H9 (cell line): ENCODE measurements at regions not wholly inside any gene's neighbourhood (a gene's known extent, or its start where the extent isn't known, plus 50 kb on each side); places are given as distances from the start of the nearest gene placed in this dataset.
"Not testable (repeated sequence)": the region's sequence is repeated elsewhere in the genome, so short reads cannot be mapped to it uniquely, and the experiment has no call there.

Source experiments
- DNase-seq: peaks from one replicate; pipeline ENCODE4 v3.0.0-alpha.2; 2017
- H2AFZ ChIP-seq: one replicate; pipeline ENCODE4 v1.6.1; 2013; ENCODE audit warnings: mild to moderate bottlenecking, low read length, control low read depth, moderate library complexity
- H2AK5ac ChIP-seq: 2 replicates; pipeline ENCODE4 v1.6.1; 2013; ENCODE audit warnings: low read length, control low read depth, mixed read lengths; ENCODE audit not compliant: insufficient read length
- H2BK120ac ChIP-seq: one replicate; pipeline ENCODE4 v1.6.1; 2013; ENCODE audit warnings: low read depth, mild to moderate bottlenecking, low read length, control low read depth, inconsistent platforms; ENCODE audit not compliant: poor library complexity, severe bottlenecking
- H2BK12ac ChIP-seq: 2 replicates; pipeline ENCODE4 v1.6.1; 2013; ENCODE audit warnings: low read length, control low read depth, mixed read lengths, low read depth; ENCODE audit not compliant: insufficient read length
- H2BK15ac ChIP-seq: 2 replicates; pipeline ENCODE4 v1.6.1; 2013; ENCODE audit warnings: low read depth, low read length, control low read depth
- H2BK20ac ChIP-seq: one replicate; pipeline ENCODE4 v1.6.1; 2013; ENCODE audit warnings: low read depth, mild to moderate bottlenecking, low read length, control low read depth, inconsistent platforms; ENCODE audit not compliant: poor library complexity, severe bottlenecking
- H2BK5ac ChIP-seq: 2 replicates; pipeline ENCODE4 v1.6.1; 2013; ENCODE audit warnings: low read length, control low read depth, mixed read lengths; ENCODE audit not compliant: insufficient read length
- H3K14ac ChIP-seq: 2 replicates; pipeline ENCODE4 v1.6.1; 2013; ENCODE audit warnings: low read length, control low read depth; ENCODE audit not compliant: insufficient read depth
- H3K18ac ChIP-seq: 2 replicates; pipeline ENCODE4 v1.6.1; 2013; ENCODE audit warnings: low read depth, mild to moderate bottlenecking, mixed read lengths, low read length, control low read depth; ENCODE audit not compliant: insufficient read length
- H3K23ac ChIP-seq: 2 replicates; pipeline ENCODE4 v1.6.1; 2013; ENCODE audit warnings: low read length, control low read depth, mixed read lengths, low read depth; ENCODE audit not compliant: insufficient read length
- H3K23me2 ChIP-seq: 2 replicates; pipeline ENCODE4 v1.6.1; 2013; ENCODE audit warnings: low read depth, mild to moderate bottlenecking, mixed read lengths, low read length, control low read depth; ENCODE audit not compliant: insufficient read length, poor library complexity, severe bottlenecking
- H3K27ac ChIP-seq: 2 replicates; pipeline ENCODE4 v1.5.1; 2013; ENCODE audit warnings: low read length, control low read depth, mixed read lengths, low read depth; ENCODE audit not compliant: insufficient read length
- H3K27me3 ChIP-seq: 2 replicates; pipeline ENCODE4 v1.6.1; 2013; ENCODE audit warnings: low read length, control low read depth, inconsistent platforms; ENCODE audit not compliant: insufficient read depth
- H3K4ac ChIP-seq: 2 replicates; pipeline ENCODE4 v1.6.1; 2013; ENCODE audit warnings: low read depth, mild to moderate bottlenecking, control low read depth, inconsistent platforms, low read length, moderate library complexity
- H3K4me1 ChIP-seq: 2 replicates; pipeline ENCODE4 v1.6.1; 2013; ENCODE audit warnings: low read length, control low read depth, inconsistent platforms; ENCODE audit not compliant: insufficient read depth
- H3K4me2 ChIP-seq: 2 replicates; pipeline ENCODE4 v1.6.1; 2013; ENCODE audit warnings: low read length, control low read depth, mixed read lengths; ENCODE audit not compliant: insufficient read length, insufficient read depth
- H3K56ac ChIP-seq: 2 replicates; pipeline ENCODE4 v1.6.1; 2013; ENCODE audit warnings: low read depth, mild to moderate bottlenecking, mixed read lengths, low read length, control low read depth; ENCODE audit not compliant: insufficient read length
- H3K79me1 ChIP-seq: 2 replicates; pipeline ENCODE4 v1.6.1; 2013; ENCODE audit warnings: low read depth, mild to moderate bottlenecking, moderate library complexity, low read length, control low read depth, inconsistent platforms; ENCODE audit not compliant: insufficient read depth, poor library complexity, severe bottlenecking
- H3K79me2 ChIP-seq: 2 replicates; pipeline ENCODE4 v1.6.1; 2013; ENCODE audit warnings: low read length, control low read depth, inconsistent platforms; ENCODE audit not compliant: insufficient read depth
- H3K9ac ChIP-seq: 2 replicates; pipeline ENCODE4 v1.6.1; 2013; ENCODE audit warnings: low read length, control low read depth, mixed read lengths; ENCODE audit not compliant: insufficient read length; ENCODE audit errors: extremely low read depth
- H3K9me3 ChIP-seq: one replicate; pipeline ENCODE4 v1.6.1; 2013; ENCODE audit warnings: low read depth, low read length, inconsistent platforms; ENCODE audit not compliant: control insufficient read depth
- H3T11ph ChIP-seq: one replicate; pipeline ENCODE4 v1.6.1; 2013; ENCODE audit warnings: mild to moderate bottlenecking, low read length, control low read depth, inconsistent platforms
- H4K20me1 ChIP-seq: one replicate; pipeline ENCODE4 v1.6.1; 2013; ENCODE audit not compliant: control insufficient read depth, insufficient read length, insufficient read depth
- H4K5ac ChIP-seq: 2 replicates; pipeline ENCODE4 v1.6.1; 2013; ENCODE audit warnings: low read depth, mild to moderate bottlenecking, mixed read lengths, low read length, control low read depth; ENCODE audit not compliant: insufficient read length
- H4K8ac ChIP-seq: replicated peaks from 2 replicates; pipeline ENCODE4 v1.6.1; 2013; ENCODE audit warnings: low read length, control low read depth, mixed read lengths, low read depth; ENCODE audit not compliant: insufficient read length
- H4K91ac ChIP-seq: 2 replicates; pipeline ENCODE4 v1.6.1; 2013; ENCODE audit warnings: low read depth, mild to moderate bottlenecking, moderate library complexity, mixed read lengths, low read length, control low read depth; ENCODE audit not compliant: insufficient read length
- H3K27ac Mint-ChIP-seq, 3 experiments: 2 replicates in 2 of 3; 3 replicates in 1 of 3; pipeline ENCODE4 v1.8.0; 2020 to 2021; ENCODE audit warnings: mixed read lengths in 3 of 3, mild to moderate bottlenecking in 1 of 3, moderate library complexity in 1 of 3
- H3K27me3 Mint-ChIP-seq: 2 replicates; pipeline ENCODE4 v1.8.0; 2021; ENCODE audit warnings: low read depth, mild to moderate bottlenecking, moderate library complexity, mixed read lengths
- H3K36me3 Mint-ChIP-seq, 3 experiments: 2 replicates in 2 of 3; 3 replicates in 1 of 3; pipeline ENCODE4 v1.8.0; 2020 to 2021; ENCODE audit warnings: low read depth in 3 of 3, mixed read lengths in 3 of 3; ENCODE audit not compliant: insufficient read depth in 1 of 3
- H3K4me1 Mint-ChIP-seq, 2 experiments: 2 replicates each; pipeline ENCODE4 v1.8.0; 2020; ENCODE audit warnings: mixed read lengths in 2 of 2
- H3K4me3 Mint-ChIP-seq, 2 experiments: 2 replicates in 1 of 2; 3 replicates in 1 of 2; pipeline ENCODE4 v1.8.0; 2020 to 2021; ENCODE audit warnings: mild to moderate bottlenecking in 2 of 2, mixed read lengths in 2 of 2, moderate library complexity in 1 of 2
- H3K9me3 Mint-ChIP-seq, 2 experiments: 2 replicates in 1 of 2; 3 replicates in 1 of 2; pipeline ENCODE4 v1.8.0; 2020; ENCODE audit warnings: mild to moderate bottlenecking in 2 of 2, mixed read lengths in 2 of 2, moderate library complexity in 1 of 2
- WGBS: extraction: QIAGEN DNeasy Blood & Tissue Kit; methylation state at CpG from one replicate; pipeline ENCODE4 v1.1.7; 2013; ENCODE audit warnings: missing lambda C conversion rate, low lambda C conversion rate, mixed read lengths; ENCODE audit not compliant: insufficient read length; ENCODE audit errors: extremely low coverage; 5-methylcytosine and 5-hydroxymethylcytosine counted together

DNA sequence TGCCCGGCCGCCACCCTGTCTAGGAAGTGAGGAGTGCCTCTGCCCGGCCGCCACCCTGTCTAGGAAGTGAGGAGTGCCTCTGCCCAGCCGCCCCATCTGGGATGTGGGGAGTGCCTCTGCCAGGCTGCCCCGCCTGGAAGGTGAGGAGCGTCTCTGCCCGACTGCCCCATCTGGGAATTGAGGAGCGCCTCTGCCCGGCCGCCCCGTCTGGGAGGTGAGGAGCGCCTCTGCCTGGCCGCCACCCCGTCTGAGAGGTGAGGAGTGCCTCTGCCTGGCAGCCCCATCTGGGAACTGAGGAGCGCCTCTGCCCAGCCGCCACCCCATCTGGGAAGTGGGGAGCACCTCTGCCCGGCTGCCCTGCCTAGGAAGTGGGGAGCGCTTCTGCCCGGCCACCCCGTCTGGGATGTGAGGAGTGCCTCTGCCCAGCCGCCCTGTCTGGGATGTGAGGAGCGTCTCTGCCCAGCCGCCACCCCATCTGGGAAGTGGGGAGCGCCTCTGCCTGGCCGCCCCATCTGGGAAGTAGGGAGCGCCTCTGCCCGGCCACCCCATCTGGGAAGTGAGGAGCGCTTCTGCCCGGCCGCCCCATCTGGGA, 91.1 kb upstream of the ZNF519 start:
- H4K5ac ChIP-seq, H3K79me2 ChIP-seq, H3K4me1 Mint-ChIP-seq, H2AFZ ChIP-seq, H3K27ac ChIP-seq, H3K4ac ChIP-seq, H2BK120ac ChIP-seq, H3K14ac ChIP-seq, H4K91ac ChIP-seq, H3K4me2 ChIP-seq, H3K4me1 ChIP-seq, H3K4me3 Mint-ChIP-seq, H2BK12ac ChIP-seq, H3K23ac ChIP-seq, H3K27me3 ChIP-seq, H4K8ac ChIP-seq, H3K9ac ChIP-seq, H3K23me2 ChIP-seq, H3T11ph ChIP-seq, H2AK5ac ChIP-seq, H3K79me1 ChIP-seq, H3K56ac ChIP-seq, H3K18ac ChIP-seq, H3K27me3 Mint-ChIP-seq, DNase-seq, H4K20me1 ChIP-seq, H2BK15ac ChIP-seq, H2BK5ac ChIP-seq, H3K9me3 ChIP-seq, H3K27ac Mint-ChIP-seq, H2BK20ac ChIP-seq: not testable (repeated sequence)
- Mint-ChIP-seq H3K36me3 (peaks cover 0 to 16% (median 12%) of the 10 kb centered on the region in 3 experiments; a peak in 6 of 7 replicates), H3K9me3 (peaks cover 48 to 64% of the 10 kb centered on the region in 2 experiments)
- WGBS = no CpG with 5 or more reads among the region's 31 CpGs

DNA sequence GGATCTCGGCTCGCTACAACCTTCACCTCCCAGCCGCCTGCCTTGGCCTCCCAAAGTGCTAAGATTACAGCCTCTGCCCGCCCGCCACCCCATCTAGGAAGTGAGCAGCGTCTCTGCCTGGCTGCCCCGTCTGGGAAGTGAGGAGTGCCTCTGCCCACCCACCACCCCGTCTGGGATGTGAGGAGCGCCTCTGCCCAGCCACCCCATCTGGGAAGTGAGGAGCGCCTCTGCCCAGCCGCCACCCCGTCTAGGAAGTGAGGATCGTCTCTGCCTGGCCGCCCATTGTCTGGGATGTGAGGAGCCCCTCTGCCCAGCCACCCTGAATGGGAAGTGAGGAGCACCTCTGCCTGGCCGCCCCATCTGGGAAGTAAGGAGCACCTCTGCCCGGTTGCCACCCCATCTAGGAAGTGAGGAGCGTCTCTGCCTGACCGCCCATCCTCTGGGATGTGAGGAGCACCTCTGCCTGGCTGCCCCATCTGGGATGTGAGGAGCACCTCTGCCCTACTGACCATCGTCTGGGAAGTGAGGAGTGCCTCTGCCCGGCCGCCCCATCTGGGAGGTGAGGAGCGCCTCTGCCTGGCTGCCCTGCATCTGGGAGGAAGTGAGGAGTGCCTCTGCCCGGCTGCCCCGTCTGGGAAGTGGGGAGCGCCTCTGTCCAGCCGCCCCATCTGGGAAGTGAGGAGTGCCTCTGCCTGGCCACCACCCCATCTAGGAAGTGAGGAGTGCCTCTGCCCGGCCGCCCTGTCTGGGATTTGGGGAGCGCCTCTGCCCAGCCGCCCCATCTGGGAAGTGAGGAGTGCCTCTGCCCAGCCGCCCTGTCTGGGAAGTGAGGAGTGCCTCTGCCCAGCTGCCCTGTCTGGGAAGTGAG, 90.4 kb upstream of the ZNF519 start:
- H4K20me1 ChIP-seq, H3K27me3 Mint-ChIP-seq, H3K79me1 ChIP-seq, H3K18ac ChIP-seq, H4K8ac ChIP-seq, H3K23ac ChIP-seq, H3K23me2 ChIP-seq, H2AFZ ChIP-seq, H3K27me3 ChIP-seq, H3K27ac Mint-ChIP-seq, H4K5ac ChIP-seq, DNase-seq, H3K4me1 Mint-ChIP-seq, H3K79me2 ChIP-seq, H3T11ph ChIP-seq, H2BK12ac ChIP-seq, H3K4ac ChIP-seq, H3K9ac ChIP-seq, H2BK5ac ChIP-seq, H2BK120ac ChIP-seq, H2BK20ac ChIP-seq, H3K4me2 ChIP-seq, H3K14ac ChIP-seq, H4K91ac ChIP-seq, H3K56ac ChIP-seq, H3K27ac ChIP-seq, H2BK15ac ChIP-seq, H3K9me3 ChIP-seq, H3K4me1 ChIP-seq, H2AK5ac ChIP-seq, H3K4me3 Mint-ChIP-seq: not testable (repeated sequence)
- WGBS = no CpG with 5 or more reads among the region's 31 CpGs
- Mint-ChIP-seq H3K36me3 (peaks cover 0 to 16% (median 12%) of the 10 kb centered on the region in 3 experiments; a peak in 6 of 7 replicates), H3K9me3 (peaks cover 50 to 67% of the 10 kb centered on the region in 2 experiments)
